Stomach (tissue), 4 donors: ENCODE measurements at regions not wholly inside any gene's neighbourhood (a gene's known extent, or its start where the extent isn't known, plus 50 kb on each side); places are given as distances from the start of the nearest gene placed in this dataset.

ENCODE experiments used
- CTCF ChIP-seq, 7 experiments: fragments of 450-650 bp in 4 of 7; fragments of 200-600 bp in 3 of 7; sonication (generic) in 3 of 7; IDR thresholded peaks; one replicate each; pipeline ENCODE4 v1.5.1; 2016 to 2019; ENCODE audit warnings: antibody characterized with exemption in 7 of 7, control low read depth in 2 of 7, mild to moderate bottlenecking in 1 of 7
- EP300 ChIP-seq: sonication (generic); formaldehyde crosslinking; IDR thresholded peaks from one replicate; pipeline ENCODE4 v1.6.1; 2017; ENCODE audit warnings: antibody characterized with exemption
- POLR2A ChIP-seq, 4 donors: fragments of 450-650 bp; IDR thresholded peaks; one replicate each; pipeline ENCODE4 v1.6.1; 2016; ENCODE audit warnings: antibody characterized with exemption in 4 of 4, control low read depth in 2 of 4, mild to moderate bottlenecking in 1 of 4, moderate library complexity in 1 of 4
- POLR2AphosphoS5 ChIP-seq, 3 donors: sonication (generic); formaldehyde crosslinking; IDR thresholded peaks; one replicate each; pipeline ENCODE4 v1.6.1; 2016; ENCODE audit warnings: antibody characterized with exemption in 3 of 3

- TF ChIP-seq CTCF (IDR thresholded peaks at IDR 0.05) (no peak), POLR2AphosphoS5 (IDR thresholded peaks at IDR 0.05) (no peak), POLR2A (IDR thresholded peaks at IDR 0.05) (no peak), EP300 (no peak)
Measured at GRCh38 chr19:31572102-31572975, 223.1 kb upstream of the TSHZ3 start.
